CD14-positive monocyte (primary cell): ENCODE measurements at regions not wholly inside any gene's neighbourhood (a gene's known extent, or its start where the extent isn't known, plus 50 kb on each side); places are given as distances from the start of the nearest gene placed in this dataset.

ENCODE experiments used
- DNase-seq, 3 donors: peaks; one replicate each; pipeline ENCODE4 v3.0.0-alpha.2; 2011 to 2022
- H2AFZ ChIP-seq: 2 replicates; pipeline ENCODE4 v1.6.0; 2012; ENCODE audit warnings: mild to moderate bottlenecking, low read depth, low read length, inconsistent platforms; ENCODE audit not compliant: insufficient read depth, poor library complexity, severe bottlenecking
- H3K27ac ChIP-seq, 2 donors: 1 replicate in 1 of 2; 2 replicates in 1 of 2; pipeline ENCODE4 v1.5.1; 2012 to 2013; ENCODE audit warnings: low read length in 2 of 2, control low read depth in 1 of 2, inconsistent platforms in 1 of 2, low read depth in 1 of 2, mild to moderate bottlenecking in 1 of 2
- H3K27me3 ChIP-seq, 2 donors: one replicate each; pipeline versions ENCODE4 v1.6.0 to v1.6.1; 2011 to 2013; ENCODE audit warnings: low read length in 2 of 2; ENCODE audit not compliant: control insufficient read depth in 2 of 2, insufficient read depth in 2 of 2
- H3K36me3 ChIP-seq, 2 donors: replicated peaks in 1 of 2; 1 replicate in 1 of 2; 2 replicates in 1 of 2; pipeline versions ENCODE4 v1.5.1 to v1.6.1; 2012 to 2013; ENCODE audit warnings: low read length in 2 of 2, control low read depth in 1 of 2, inconsistent platforms in 1 of 2, mild to moderate bottlenecking in 1 of 2; ENCODE audit not compliant: insufficient read depth in 2 of 2, control insufficient read depth in 1 of 2
- H3K4me1 ChIP-seq, 2 donors: 1 replicate in 1 of 2; 2 replicates in 1 of 2; pipeline versions ENCODE4 v1.5.1 to v1.6.1; 2012 to 2013; ENCODE audit warnings: low read length in 2 of 2, control low read depth in 1 of 2, inconsistent platforms in 1 of 2, mild to moderate bottlenecking in 1 of 2, moderate library complexity in 1 of 2; ENCODE audit not compliant: insufficient read depth in 2 of 2, control insufficient read depth in 1 of 2
- H3K4me2 ChIP-seq: replicated peaks from 2 replicates; pipeline ENCODE3; 2012; ENCODE audit warnings: low read length, moderate library complexity, mild to moderate bottlenecking; ENCODE audit not compliant: poor library complexity, severe bottlenecking; ENCODE audit errors: extremely low read depth
- H3K4me3 ChIP-seq, 3 experiments: fragments of 200-600 bp in 1 of 3; sonication (generic) in 1 of 3; replicated peaks in 1 of 3; 1 replicate in 2 of 3; 2 replicates in 1 of 3; pipeline ENCODE4 v1.5.1; 2011 to 2013; ENCODE audit warnings: low read length in 3 of 3, mild to moderate bottlenecking in 3 of 3, control low read depth in 2 of 3, low read depth in 2 of 3, inconsistent platforms in 1 of 3, moderate library complexity in 1 of 3
- H3K79me2 ChIP-seq: 2 replicates; pipeline ENCODE4 v1.6.0; 2012; ENCODE audit warnings: mild to moderate bottlenecking, control low read depth, inconsistent platforms, low read length, moderate library complexity; ENCODE audit not compliant: insufficient read depth
- H3K9ac ChIP-seq: 2 replicates; pipeline ENCODE4 v1.6.0; 2017; ENCODE audit warnings: low read length, mild to moderate bottlenecking; ENCODE audit not compliant: insufficient read depth, poor library complexity, severe bottlenecking
- H3K9me3 ChIP-seq, 2 donors: replicated peaks in 1 of 2; 1 replicate in 1 of 2; 2 replicates in 1 of 2; pipeline versions ENCODE4 v1.5.1 to v1.6.1; 2012 to 2013; ENCODE audit warnings: low read length in 2 of 2, control low read depth in 1 of 2; ENCODE audit not compliant: control insufficient read depth in 1 of 2, insufficient read depth in 1 of 2
- H4K20me1 ChIP-seq: 2 replicates; pipeline ENCODE4 v1.6.0; 2012; ENCODE audit warnings: mild to moderate bottlenecking, low read length, control low read depth, moderate library complexity; ENCODE audit not compliant: insufficient read depth
- H3K27ac Mint-ChIP-seq, 7 donors: one replicate each; pipeline ENCODE4 v1.8.0; 2020; ENCODE audit warnings: mild to moderate bottlenecking in 7 of 7, mixed read lengths in 7 of 7, moderate library complexity in 6 of 7, inconsistent platforms in 2 of 7
- H3K27me3 Mint-ChIP-seq, 3 donors: one replicate each; pipeline ENCODE4 v1.8.0; 2021 to 2022; ENCODE audit warnings: low read depth in 3 of 3, mild to moderate bottlenecking in 3 of 3, mixed read lengths in 3 of 3, moderate library complexity in 3 of 3, inconsistent platforms in 1 of 3
- H3K36me3 Mint-ChIP-seq, 2 donors: one replicate each; pipeline ENCODE4 v1.8.0; 2020; ENCODE audit warnings: mixed read lengths in 2 of 2, inconsistent platforms in 1 of 2, mild to moderate bottlenecking in 1 of 2
- H3K4me1 Mint-ChIP-seq: one replicate; pipeline ENCODE4 v1.8.0; 2020; ENCODE audit warnings: mild to moderate bottlenecking, mixed read lengths
- H3K4me3 Mint-ChIP-seq, 2 donors: one replicate each; pipeline ENCODE4 v1.8.0; 2020; ENCODE audit warnings: mild to moderate bottlenecking in 2 of 2, mixed read lengths in 2 of 2, moderate library complexity in 1 of 2
- H3K9me3 Mint-ChIP-seq, 7 donors: one replicate each; pipeline ENCODE4 v1.8.0; 2020 to 2022; ENCODE audit warnings: mixed read lengths in 7 of 7, mild to moderate bottlenecking in 6 of 7, moderate library complexity in 6 of 7, inconsistent platforms in 2 of 7
- WGBS: methylation state at CpG from one replicate; pipeline ENCODE4 v1.1.5; 2013; ENCODE audit warnings: missing lambda C conversion rate; ENCODE audit not compliant: insufficient coverage; 5-methylcytosine and 5-hydroxymethylcytosine counted together
- intact Hi-C, 2 donors: fragments of 100-400 bp; cut with micrococcal nuclease; formaldehyde crosslinking; loops; one replicate each; pipeline versions ENCODE4 v1.15.0 to v1.15.1; 2023
- TF ChIP-seq, protein P1 (sequence below): fragments of 200-600 bp; IDR thresholded peaks from one replicate; pipeline ENCODE4 v1.8.0; 2022; ENCODE audit warnings: antibody characterized with exemption, mild to moderate bottlenecking

DNA sequence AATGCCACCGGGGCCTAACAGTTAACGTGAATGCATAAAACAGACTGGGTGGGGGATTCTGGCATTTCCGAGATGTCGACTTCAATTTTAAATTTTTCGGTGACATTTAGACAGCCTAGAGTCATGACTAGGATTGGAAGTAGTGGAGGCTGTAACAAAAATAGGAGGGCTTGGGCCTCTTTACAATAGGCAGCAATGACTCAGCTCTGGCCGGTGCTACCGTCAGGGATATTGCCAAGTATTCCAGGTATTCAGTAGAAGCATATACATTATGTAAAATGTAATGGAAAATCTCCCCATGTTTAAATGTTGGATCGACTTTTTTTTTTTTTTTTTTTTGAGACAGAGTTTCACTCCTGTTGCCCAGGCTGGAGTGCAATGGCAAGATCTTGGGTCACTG is 136.2 kb upstream of the STMND1 start:
- H2AFZ ChIP-seq = peak overlapping the region; percentile 26
- H3K4me1 ChIP-seq = peaks cover 3 to 4% of the 10 kb centered on the region in 2 donors
- no peaks in the 10 kb centered on the region for H4K20me1 ChIP-seq
- H3K9me3 ChIP-seq = no peaks in the 10 kb centered on the region
- no peak overlapping the region for H3K9ac ChIP-seq
- H3K4me1 Mint-ChIP-seq = peaks cover 8% of the 10 kb centered on the region
- H3K36me3 Mint-ChIP-seq = no peaks in the 10 kb centered on the region
- H3K27ac ChIP-seq = no peak overlapping the region
- WGBS = 93% methylated on average over 6 of the region's 8 CpGs
- no peak overlapping the region for H3K4me3 ChIP-seq
- no peak overlapping the region for H3K27ac Mint-ChIP-seq
- no peaks in the 10 kb centered on the region for H3K36me3 ChIP-seq
- H3K4me2 ChIP-seq = no peak overlapping the region
- H3K27me3 Mint-ChIP-seq = peaks cover 1 to 8% (median 5%) of the 10 kb centered on the region in 3 donors
- no peak for DNase-seq
- no peaks in the 10 kb centered on the region for H3K27me3 ChIP-seq
- intact Hi-C loops = loop anchor here (2.0 to 10.0 kb wide), 3 partner anchors 191 to 633 kb away; no protein-coding TSS in a partner anchor
- H3K9me3 Mint-ChIP-seq = no peaks in the 10 kb centered on the region
- TF ChIP-seq, protein P1, sequence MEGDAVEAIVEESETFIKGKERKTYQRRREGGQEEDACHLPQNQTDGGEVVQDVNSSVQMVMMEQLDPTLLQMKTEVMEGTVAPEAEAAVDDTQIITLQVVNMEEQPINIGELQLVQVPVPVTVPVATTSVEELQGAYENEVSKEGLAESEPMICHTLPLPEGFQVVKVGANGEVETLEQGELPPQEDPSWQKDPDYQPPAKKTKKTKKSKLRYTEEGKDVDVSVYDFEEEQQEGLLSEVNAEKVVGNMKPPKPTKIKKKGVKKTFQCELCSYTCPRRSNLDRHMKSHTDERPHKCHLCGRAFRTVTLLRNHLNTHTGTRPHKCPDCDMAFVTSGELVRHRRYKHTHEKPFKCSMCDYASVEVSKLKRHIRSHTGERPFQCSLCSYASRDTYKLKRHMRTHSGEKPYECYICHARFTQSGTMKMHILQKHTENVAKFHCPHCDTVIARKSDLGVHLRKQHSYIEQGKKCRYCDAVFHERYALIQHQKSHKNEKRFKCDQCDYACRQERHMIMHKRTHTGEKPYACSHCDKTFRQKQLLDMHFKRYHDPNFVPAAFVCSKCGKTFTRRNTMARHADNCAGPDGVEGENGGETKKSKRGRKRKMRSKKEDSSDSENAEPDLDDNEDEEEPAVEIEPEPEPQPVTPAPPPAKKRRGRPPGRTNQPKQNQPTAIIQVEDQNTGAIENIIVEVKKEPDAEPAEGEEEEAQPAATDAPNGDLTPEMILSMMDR = no peak
- no peaks in the 10 kb centered on the region for H3K79me2 ChIP-seq
- no peak overlapping the region for H3K4me3 Mint-ChIP-seq

DNA sequence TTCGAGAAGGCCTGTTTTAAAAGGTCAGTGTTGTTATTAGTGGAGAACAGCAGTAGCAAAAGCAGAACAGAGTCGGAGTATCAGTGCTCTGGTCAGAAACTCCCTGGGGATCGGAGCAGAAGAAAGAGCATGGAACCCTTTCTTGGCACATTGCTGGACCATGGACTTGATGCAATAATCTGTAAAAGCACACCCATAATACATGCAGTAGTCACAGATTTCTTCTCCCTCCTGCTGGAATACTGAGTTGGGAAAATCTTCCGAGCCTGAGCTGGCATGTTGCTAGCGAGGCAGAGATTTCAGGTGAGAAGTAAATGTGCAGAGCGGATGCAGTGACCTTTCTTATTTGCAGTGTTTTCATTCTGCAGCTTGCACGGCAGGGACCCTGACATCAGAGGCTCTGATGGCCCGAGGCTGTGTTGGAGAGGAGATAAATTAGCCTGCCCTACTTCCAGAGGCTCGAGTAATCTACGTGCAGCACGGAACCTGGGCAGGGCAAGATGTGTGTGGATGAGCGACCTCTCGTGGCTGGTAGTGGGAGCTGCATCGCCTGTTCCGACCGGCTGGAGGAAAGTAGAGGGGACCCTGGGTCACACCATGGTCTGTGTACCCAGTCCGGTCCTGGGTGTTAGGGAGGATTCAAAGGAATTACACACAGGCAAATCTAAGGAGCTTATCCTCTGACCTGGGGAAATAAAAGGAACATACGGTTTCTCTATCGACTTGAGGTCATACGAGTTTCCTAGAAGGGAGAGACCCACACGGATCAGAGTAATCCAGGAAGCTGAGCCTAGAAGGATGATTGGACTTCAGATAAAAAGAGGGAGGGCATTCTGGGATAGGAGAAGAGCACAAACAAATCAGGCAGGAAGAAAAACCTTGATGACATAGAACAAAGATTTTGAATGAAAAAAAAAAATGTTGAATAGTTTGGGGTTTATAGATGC is 137.0 kb upstream of the STMND1 start:
- Histone ChIP-seq H3K9me3 (no peaks in the 10 kb centered on the region), H3K9ac (no peak overlapping the region), H3K27ac (no peak overlapping the region), H3K4me2 (no peak overlapping the region), H3K4me3 (peak overlapping the region in 1 of 3 experiments; percentile 5), H3K36me3 (no peaks in the 10 kb centered on the region), H4K20me1 (no peaks in the 10 kb centered on the region), H2AFZ (peak overlapping the region; percentile 26), H3K79me2 (no peaks in the 10 kb centered on the region), H3K4me1 (peaks cover 3 to 4% of the 10 kb centered on the region in 2 donors), H3K27me3 (no peaks in the 10 kb centered on the region)
- Mint-ChIP-seq H3K27ac (peak overlapping the region in 1 of 7 donors; percentile 50), H3K4me3 (peak overlapping the region in 1 of 2 donors; percentile 68), H3K9me3 (no peaks in the 10 kb centered on the region), H3K27me3 (peaks cover 1 to 5% (median 2%) of the 10 kb centered on the region in 3 donors), H3K36me3 (no peaks in the 10 kb centered on the region), H3K4me1 (peaks cover 8% of the 10 kb centered on the region)
- 33% methylated on average over 18 of the region's 21 CpGs for WGBS
- intact Hi-C loops = loop anchor here (10.0 kb wide), 2 partner anchors 190 to 630 kb away; no protein-coding TSS in a partner anchor
- DNase-seq = peak; percentile 44 to 64 (median 56)
- TF ChIP-seq, protein P1 = peak; percentile 94
